ELR (cell line): ENCODE measurements at regions not wholly inside any gene's neighbourhood (a gene's known extent, or its start where the extent isn't known, plus 50 kb on each side); places are given as distances from the start of the nearest gene placed in this dataset.

Experiments
- DNase-seq: peaks from one replicate; pipeline ENCODE4 v3.0.0-alpha.2; 2015; ENCODE audit warnings: low read depth

DNA sequence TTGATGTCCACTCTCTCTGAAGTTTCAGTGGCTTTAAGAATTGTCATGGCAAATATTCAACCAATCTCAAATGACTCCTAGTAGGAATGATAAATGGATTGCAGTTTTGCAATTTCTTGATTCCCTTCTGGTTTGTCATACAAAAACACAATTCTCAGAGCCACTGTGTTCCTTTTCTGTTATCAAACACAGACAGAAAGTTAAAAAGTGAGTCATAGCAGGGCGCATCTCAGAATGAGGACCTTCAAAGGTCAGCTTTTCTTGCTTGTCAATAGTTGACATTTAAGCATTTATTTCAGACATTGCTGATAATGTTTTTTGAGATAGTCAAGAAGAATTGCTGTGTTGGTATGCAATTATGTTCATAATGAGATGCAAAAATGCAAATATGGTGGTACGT lies 405.9 kb downstream of the NR2F2 start:
- DNase-seq: peak; percentile 7

DNA sequence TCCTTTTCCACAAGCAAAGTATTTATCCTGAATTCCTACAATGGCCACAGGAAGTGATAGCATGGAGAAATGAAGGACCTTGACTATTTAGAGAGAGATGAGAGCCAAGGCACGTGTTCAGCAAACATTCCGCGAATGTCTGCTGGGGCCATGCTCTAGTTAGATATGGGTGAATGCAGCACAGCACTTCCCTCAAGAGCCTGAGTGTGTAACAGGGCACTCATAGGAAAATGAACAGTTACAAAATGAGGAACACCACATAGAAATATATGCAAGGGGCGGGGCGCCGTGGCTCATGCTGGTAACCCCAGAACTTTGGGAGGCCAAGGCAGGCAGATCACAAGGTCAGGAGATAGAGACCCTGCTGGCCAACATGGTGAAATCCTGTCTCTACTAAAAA lies 406.9 kb downstream of the NR2F2 start:
- no peak for DNase-seq

DNA sequence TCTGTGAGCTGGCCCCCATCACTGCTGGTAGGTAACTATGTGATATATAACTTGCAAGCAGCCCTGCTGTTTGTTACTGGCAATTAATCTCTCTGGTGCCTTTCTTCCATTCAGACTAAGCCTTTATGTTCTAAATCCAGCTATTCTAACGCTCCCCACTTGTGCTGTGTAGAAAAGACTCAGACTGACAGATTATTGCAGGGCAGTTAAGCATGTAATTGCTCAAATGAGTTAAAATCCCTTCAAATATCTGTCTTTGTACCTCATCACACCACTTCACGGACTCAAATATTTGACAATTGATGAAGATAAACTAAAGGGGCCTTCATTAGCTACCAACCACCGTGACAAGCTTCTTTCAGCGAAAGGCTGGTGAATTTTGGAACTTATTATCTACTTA lies 416.2 kb downstream of the NR2F2 start:
- DNase-seq: no peak

DNA sequence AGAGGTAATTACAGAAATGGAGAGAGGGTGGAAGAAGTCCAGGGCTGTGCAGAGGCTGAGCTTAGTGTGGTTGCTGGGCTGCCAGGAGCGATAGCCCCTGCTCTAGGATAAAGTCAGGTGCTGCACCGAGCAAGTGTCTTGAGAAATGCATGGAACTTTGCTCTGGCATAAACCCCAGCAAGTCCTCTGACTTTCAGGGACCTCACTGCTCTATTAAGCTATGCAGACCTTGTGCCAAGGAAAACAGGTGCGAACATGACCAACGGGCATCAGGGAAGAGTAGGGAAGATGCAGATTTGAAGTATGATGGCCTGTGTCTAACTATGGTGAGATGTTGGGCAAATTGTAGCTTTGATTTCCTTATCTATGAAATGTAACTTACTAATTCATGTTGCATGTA lies 416.8 kb downstream of the NR2F2 start:
- DNase-seq: no peak

DNA sequence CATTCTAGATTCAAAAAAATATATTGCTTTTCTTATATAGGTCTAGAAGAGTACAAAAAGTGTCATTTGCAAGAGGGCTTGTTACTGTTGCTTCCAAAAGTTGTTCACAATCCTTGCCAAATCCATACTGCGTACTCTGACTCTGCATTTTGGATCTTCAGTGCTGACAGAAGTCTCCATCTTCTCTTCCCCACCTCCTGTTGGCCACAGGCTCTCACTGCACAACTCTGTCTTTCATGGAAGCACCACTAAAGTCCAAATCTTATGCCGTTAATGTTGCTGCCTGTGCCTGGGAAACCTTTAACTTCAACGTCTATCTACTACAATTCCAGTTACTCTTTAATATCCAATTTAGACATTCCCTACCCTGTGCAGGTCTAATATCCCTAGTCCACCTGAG lies 419.9 kb downstream of the NR2F2 start:
- DNase-seq: no peak

DNA sequence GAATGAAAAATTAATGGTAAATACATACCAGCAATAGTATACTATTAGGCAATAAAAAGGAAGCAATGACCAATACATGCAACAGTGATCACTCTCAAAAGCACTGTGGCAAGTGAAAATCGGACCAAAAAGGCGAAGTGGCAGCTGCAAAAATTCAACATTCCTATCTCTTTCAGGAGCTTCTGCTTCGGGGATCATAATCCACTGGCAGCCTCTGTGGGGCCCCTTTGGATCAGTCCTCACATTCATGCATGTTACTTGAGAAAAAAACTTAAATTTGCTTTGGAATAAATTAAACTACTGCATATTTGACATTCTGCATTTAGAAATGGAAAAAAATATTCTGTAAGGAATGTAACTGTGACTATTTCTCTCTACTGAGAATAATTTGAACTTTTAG lies 425.6 kb downstream of the NR2F2 start:
- no peak for DNase-seq

DNA sequence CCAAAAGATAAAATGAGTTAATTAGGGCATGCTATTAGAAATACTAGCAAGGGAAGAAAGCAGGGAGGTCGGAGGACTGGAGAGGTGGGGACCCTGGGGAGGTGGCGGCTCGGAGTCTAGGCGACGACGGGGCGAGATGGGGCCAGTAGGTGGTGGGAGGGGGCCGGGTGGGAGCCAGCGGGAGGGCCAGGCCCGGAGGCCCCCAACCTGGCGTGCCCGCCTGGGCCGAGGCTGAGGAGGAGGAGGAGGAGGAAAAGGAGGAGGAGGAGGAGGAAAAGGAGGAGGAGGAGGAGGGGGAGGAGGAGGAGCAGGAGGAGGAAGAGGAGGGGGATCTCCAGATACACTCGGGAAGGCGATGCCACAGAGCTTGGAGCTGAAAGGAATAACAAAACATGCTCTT lies 426.2 kb downstream of the NR2F2 start:
- no peak for DNase-seq

DNA sequence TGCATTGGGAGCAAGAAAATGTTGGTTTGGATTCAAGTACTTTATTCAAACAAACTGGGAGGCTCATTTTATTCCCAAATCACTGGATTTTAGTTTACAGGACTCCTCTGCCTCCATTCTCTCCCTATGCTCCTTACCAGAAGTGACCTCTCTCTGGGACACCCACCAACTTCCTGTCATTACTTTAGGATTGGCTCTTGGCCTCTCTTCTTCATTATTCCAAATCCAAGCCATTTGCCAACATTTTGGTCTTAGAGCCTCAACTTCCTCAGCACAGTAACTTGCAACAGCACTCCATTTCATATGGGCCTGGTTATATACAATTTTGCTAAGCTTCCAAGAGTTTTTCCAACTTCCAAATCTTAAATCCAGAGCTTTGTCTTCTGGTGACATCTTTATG lies 432.1 kb downstream of the NR2F2 start:
- DNase-seq: no peak

DNA sequence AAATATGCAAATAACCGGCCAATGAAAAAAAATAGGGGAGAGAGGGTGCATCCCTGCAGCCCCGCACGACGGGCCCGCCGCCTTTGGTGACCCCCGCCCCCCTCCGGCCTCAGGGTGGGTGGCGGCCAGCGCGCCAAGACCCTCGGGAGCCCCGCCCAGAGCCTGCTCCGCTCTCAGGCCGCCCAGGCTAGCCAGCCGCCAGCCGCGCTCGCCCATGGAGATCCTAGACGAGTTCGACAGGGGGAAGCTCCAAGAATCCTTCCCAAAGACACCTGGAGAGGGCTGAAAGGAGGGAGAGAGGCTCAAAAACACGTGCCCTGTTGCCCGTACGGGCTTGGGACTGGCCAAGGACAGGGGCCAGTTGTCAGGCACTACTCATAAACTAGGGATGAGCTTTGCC lies 434.0 kb downstream of the NR2F2 start:
- no peak for DNase-seq

DNA sequence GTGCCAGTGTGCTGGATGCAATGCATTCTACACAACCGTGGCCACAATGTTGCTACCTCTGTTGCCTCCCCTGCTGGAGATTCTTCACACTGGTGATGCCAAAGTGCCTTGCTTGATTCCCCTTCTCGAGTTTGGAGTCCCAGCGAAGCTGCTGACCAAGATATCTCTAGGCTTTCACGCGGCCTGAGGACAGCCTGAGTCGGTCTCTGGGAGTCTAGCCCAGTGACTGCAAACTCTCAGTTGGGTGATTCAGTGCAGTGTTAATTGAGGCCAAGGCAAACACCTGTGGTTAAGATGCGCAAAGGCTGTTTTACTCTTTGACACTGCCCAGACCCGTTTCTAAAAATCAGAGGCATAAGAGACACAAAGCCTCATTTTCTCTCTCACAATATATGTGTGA lies 434.4 kb downstream of the NR2F2 start:
- DNase-seq: no peak

DNA sequence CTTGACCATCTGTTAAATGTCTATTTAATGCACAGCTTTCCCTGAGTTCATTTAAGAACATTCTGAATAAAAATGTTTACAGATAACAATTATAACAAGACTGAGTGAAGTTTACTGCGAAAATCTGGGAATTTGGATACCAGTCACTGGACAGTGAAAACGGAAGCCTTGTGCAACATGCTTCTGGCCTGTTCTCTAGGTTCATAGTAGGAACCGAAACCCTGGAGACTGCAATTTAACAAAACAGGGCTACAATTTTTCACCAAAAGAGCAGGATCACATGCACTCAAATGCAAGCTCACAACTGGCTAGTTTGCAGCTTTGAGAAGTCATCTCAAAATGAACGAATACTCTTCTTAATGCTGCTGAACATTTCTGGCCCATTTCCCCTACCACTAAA lies 435.9 kb downstream of the NR2F2 start:
- DNase-seq: no peak

DNA sequence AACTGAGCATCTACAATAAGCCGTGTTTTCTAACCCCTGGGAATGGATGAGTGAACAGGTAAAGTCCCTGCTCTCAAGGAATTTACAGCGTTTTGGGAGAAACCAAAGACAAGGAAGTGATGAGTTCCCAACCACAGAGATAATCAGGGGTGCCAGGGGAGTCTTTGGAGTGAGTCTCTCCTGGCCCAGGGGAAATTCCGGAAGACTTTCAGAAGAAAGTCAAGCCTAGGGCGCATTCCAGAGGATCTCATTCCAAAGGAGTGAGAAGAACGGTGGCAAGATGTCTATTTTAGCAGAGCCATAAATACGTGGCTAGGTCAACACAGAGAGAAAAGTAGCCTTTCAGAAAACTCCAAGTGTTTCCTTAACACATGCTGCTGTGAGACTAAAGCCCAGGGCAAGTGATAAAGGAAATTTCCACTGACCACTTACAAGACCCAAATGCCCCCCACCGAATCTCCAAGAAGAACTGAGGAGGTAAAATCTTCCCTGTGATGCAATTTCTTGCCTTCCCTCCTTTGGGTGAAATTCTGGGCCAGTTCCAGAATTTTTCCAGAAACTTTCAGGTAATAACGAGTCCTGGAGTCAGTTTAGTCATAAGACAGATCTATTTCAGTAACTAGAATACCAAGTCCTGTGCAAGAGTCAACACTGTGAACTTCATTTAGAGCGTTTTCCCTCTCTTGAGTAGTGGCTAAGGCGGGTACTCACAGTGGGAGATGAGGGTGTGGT lies 437.4 kb downstream of the NR2F2 start:
- peak; percentile 73 for DNase-seq

DNA sequence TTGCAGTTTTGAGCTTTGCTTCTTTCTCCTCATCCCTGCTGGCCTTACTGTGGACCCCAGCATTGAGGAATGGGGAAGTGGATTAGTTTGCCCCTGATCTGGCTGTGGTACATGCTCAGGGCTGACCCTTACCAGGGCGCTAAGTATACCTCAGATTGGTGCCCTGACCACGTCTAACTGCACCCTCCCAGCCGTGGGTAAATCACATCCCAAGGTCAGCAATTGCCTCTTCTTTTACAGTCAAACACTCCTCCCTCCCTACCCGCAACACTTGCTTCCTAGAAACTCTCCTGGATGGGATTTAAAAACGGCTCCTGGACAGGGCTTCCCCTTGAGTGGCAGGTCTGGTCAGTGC lies 437.9 kb downstream of the NR2F2 start:
- DNase-seq: no peak

DNA sequence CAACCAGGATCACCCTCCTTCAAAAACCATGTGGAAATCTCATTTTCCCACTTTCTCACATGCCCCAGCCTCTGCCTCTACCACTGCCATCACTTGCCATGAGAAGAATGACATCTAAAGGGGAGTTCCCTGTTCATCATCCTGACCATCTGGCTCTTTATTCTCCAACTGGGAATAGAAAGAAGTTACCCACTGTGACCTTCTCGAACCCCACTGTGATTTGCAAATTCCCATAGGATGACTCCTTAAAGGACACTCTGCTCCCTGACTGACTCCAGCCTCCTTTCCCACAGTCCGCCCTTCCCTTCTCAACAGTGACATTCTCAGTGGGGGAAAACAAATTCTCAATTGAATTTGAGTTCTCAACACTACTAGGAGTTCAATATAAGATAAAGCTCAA lies 440.5 kb downstream of the NR2F2 start:
- no peak for DNase-seq

DNA sequence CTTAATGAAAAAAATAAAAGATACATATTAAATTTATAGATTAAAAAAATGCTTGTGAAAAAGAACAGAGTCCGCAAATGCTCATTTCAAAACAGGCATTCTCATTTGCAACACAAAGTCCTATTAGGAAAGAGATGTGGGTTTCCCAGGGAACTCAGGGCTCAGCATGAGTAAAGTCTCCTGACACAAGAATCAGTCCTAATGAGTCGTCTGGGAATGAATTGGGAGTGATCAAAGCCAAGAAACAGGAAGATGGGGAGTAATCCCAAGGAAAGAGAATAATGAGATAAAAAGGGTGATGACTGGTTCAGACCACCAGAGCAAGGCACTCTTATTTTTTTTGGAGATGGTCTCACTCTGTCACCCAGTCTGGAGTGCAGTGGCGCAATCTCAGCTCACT lies 443.7 kb downstream of the NR2F2 start:
- no peak for DNase-seq

DNA sequence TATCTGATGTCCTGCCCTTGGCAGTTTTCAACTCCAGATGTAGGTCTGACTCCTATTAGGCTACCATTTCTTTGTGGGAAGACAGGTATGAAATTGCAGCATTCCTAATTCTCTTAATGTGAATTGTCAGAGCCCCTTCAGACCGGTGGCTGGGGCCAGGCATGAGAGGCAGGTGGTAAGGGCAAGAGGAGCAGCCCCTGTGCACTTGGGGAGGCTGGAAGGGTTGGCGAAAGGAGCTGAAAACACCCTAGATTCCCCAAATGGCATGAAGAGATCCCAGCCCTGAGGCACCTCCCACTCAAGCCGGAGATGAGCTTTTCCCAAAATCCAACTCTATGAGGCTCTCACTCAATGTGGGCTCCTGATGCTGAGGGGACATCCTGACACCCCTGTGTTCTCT lies 453.2 kb downstream of the NR2F2 start:
- no peak for DNase-seq

DNA sequence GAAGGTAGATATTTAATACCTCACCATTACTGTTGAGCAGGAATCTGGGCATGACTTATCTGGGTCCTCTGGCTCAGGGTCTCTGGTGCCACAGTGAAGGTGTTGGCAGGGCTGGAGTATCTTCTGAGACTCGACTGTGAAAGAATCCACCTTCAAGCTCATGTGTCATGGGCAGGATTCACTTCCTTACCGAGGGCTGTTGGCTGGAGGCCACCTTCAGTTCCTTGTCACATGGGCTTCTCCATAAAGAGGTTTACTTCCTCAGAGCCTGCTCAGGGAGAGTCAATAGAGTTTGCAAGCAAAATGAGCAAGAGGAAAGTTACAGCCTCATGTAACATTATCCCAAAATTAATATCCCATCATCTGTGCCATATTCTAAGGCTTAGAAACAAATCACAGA lies 459.5 kb downstream of the NR2F2 start:
- no peak for DNase-seq

DNA sequence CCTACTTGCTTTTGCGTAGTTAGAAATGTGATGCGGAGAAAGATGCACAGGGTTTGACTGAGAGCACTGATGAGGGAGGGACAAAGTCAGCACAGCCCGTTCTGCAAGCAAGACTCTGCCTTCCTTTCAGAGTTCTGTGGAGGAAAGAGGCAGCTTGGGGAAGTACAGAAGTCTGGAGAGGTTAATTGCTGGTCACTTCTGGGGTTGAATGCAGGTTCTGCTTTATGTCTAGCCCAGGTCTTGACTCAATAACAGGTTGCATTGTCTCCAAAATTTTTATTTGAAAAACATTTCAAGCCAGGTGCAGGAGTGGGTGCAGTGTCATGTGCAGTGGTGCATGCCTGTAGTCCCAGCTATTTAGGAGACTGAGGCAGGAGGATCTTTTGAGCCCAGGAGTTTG lies 461.7 kb downstream of the NR2F2 start:
- no peak for DNase-seq

DNA sequence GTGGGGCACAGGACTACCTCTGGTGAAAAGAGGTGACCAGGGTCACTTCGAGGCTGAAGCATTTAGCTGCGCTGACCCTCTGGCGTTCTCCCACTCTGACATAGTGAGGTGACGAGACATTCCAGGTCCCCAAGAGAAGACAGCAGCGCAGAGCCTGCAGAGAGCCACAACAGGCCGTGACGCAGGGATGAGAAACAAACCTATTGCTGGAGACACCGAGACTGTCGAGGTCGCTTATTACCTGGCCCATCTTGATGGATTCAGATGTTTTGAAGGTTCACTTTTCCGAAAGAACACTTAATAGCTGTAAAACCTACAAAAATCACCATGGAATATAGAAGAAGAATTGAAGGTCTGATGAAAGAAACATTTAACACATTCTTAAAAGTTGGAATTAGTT lies 466.3 kb downstream of the NR2F2 start:
- no peak for DNase-seq

DNA sequence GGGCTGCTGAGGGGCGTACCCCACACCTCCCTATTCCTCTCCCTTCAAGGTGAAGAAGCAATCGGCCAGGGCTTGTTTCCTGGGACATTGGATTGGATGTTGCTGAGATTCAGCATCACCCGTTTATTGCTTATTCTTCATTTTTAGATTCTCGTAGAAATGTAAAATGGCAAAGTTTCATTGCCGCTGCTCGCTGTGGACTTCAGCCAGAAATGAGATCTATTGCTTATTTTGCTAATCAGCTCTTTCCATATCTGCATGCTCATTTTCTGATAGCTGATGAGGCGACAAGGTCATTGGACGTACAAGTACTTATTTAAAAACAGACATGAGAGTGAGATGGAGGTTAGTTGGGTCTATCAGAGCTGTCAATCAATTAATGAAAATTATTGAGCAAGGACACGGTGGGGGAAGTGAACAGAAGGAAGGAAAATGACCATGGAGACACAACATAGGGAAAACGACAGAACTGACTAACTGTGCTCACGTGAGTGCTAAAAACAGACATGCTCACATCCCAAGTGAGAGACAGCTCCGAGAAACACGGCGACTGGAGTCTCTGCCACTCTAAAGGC lies 471.2 kb downstream of the NR2F2 start:
- DNase-seq: no peak

DNA sequence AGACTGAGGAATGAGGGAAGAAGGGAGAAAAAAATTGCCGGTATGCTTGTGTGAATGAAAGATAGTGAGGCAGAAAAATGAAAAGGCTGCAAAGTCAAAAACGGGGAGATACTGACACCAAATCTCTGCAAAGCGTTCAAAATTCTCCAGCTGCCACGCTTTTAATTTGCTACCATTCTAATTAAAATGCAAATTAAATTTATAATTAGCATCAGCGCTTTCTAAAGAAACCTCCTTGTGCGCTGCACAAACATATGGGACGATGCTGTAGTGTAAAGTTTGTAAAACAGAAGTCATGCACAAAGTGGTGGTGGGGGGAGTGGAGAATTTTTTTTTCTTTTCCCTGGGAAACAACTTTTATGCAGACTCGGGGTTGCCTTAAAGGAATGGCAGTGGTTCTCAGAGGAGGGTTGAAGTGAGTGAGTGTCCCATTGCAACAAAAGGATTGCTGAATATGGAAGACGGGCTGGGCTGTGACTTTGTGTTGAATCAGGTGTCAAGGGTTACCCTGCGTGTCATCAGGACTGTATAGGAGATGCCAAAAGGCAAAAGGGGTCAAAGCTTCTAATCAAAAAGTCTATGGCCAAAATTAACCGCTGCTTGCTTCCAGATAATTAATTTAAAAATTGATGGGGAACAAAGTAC lies 472.2 kb downstream of the NR2F2 start:
- no peak for DNase-seq

DNA sequence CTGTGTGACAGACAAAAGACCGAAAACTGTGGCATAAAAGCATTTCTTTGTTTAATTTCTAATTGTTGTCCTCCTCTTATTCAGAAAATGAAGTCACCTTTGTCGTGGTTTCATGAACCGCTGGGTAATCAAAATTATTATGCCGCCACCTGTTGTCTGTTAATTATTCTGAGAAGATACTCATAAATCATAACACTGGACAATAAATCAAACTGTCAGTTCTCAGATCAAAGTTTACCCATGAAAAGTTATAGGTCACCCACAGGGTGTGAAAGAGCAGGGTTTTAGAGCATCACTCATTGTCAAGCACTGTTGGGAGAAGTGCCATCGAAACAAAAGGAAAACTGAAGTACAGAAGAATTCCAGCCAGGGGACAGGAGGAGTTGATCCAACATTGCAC lies 474.3 kb downstream of the NR2F2 start:
- no peak for DNase-seq

DNA sequence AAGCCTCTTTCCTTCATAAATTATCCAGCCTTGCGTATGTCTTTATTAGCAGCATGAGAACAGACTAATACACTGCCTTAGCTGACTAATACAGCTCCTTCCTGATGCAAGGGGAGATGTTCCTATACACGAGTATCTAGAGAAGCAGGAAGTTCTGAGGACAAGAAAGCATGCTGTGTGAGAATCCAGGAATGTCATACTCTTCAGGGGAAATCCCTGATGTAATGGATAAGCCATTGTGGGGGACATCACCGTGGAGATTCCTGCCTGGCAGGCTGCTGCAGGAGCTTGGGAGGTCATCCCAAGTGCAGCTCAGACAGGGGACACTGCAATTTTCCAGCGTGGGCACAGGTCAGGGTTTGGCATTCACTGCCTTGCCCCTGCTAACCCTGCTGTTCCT lies 476.9 kb downstream of the NR2F2 start:
- peak; percentile 6 for DNase-seq

DNA sequence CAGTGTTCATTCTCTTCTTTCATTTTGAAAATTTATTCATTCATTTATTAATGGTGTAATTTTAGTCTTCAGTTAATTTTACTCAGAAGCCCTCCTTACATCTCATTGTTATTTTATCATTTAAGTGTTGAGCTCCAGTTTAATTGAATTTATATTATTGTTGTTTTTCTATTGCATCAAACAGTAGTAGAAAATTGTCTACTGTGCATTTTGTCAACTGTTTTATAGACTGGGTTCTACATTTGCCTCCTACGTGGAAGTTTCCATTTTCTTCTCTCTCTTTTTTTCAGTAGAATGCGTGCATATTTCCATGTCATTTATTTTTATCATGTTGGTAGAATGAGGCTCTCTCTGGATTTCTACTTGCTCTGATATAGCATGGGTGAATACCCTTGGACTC lies 487.4 kb downstream of the NR2F2 start:
- DNase-seq: no peak
